ENCODE measurements at regions not wholly inside any gene's neighbourhood (a gene's known extent, or its start where the extent isn't known, plus 50 kb on each side); places are given as distances from the start of the nearest gene placed in this dataset.

- no peaks in the 10 kb centered on the region for H3K23me2 ChIP-seq (ENCODE audit: insufficient read length, low read depth, low read length, poor library complexity, severe bottlenecking)
- no peak overlapping the region for H2BK15ac ChIP-seq (ENCODE audit: low read depth, low read length)
- no peak overlapping the region for H2BK20ac ChIP-seq (ENCODE audit: low read depth, low read length, poor library complexity, severe bottlenecking)
- no peak overlapping the region for H3K18ac ChIP-seq (ENCODE audit: insufficient read length, low read depth, low read length)
- no peak overlapping the region for H3K14ac ChIP-seq (ENCODE audit: insufficient read depth, low read length)
- H3K79me2 ChIP-seq (ENCODE audit: insufficient read depth, low read length), result no peaks in the 10 kb centered on the region
- H3K36me3 Mint-ChIP-seq (ENCODE audit: insufficient read depth in 1 of 3, low read depth in 3 of 3), result peaks cover 0 to 4% (median 2%) of the 10 kb centered on the region in 3 experiments; a peak in 2 of 7 replicates
- H2AFZ ChIP-seq (ENCODE audit: low read length), result no peak overlapping the region
- H3K79me1 ChIP-seq (ENCODE audit: insufficient read depth, low read depth, low read length, poor library complexity, severe bottlenecking), result no peaks in the 10 kb centered on the region
- H2BK120ac ChIP-seq (ENCODE audit: low read depth, low read length, poor library complexity, severe bottlenecking), result no peak overlapping the region
- H3K4me1 Mint-ChIP-seq, result peaks cover 16 to 18% of the 10 kb centered on the region in 2 experiments
- no peak overlapping the region for H4K8ac ChIP-seq (replicated peaks; ENCODE audit: insufficient read length, low read depth, low read length)
- no peak overlapping the region for H3T11ph ChIP-seq (ENCODE audit: low read length)
- no peak overlapping the region for H2AK5ac ChIP-seq (ENCODE audit: insufficient read length, low read length)
- H3K27me3 ChIP-seq (ENCODE audit: insufficient read depth, low read length), result no peaks in the 10 kb centered on the region
- H4K5ac ChIP-seq (ENCODE audit: insufficient read length, low read depth, low read length), result no peak overlapping the region
- H2BK5ac ChIP-seq (ENCODE audit: insufficient read length, low read length), result no peak overlapping the region
- H3K4me2 ChIP-seq (ENCODE audit: insufficient read depth, insufficient read length, low read length), result no peak overlapping the region
- no peak overlapping the region for H4K91ac ChIP-seq (ENCODE audit: insufficient read length, low read depth, low read length)
- H3K23ac ChIP-seq (ENCODE audit: insufficient read length, low read depth, low read length), result no peak overlapping the region
- no peak overlapping the region for H3K4me3 Mint-ChIP-seq
- no peak overlapping the region for H3K4ac ChIP-seq (ENCODE audit: low read depth, low read length)
- no peak for TF ChIP-seq CTCF (conservative IDR thresholded peaks at IDR 0.05)
- H4K20me1 ChIP-seq (ENCODE audit: control insufficient read depth, insufficient read depth, insufficient read length), result no peaks in the 10 kb centered on the region
- no peak overlapping the region for H3K9ac ChIP-seq (ENCODE audit: extremely low read depth, insufficient read length, low read length)
- H3K4me1 ChIP-seq (ENCODE audit: insufficient read depth, low read length), result no peaks in the 10 kb centered on the region; the same call in 1 of the 2 replicates
- no peaks in the 10 kb centered on the region for H3K27me3 Mint-ChIP-seq (ENCODE audit: low read depth)
- no CpG with 5 or more reads among the region's 4 CpGs for WGBS (ENCODE audit: extremely low coverage, insufficient read length, low lambda C conversion rate)
- H3K56ac ChIP-seq (ENCODE audit: insufficient read length, low read depth, low read length), result no peak overlapping the region
- no peak overlapping the region for H2BK12ac ChIP-seq (ENCODE audit: insufficient read length, low read depth, low read length)
- no peak overlapping the region for H3K27ac ChIP-seq (ENCODE audit: insufficient read length, low read depth, low read length)
- H3K9me3 Mint-ChIP-seq, result peaks cover 3 to 7% of the 10 kb centered on the region in 2 experiments
- H3K9me3 ChIP-seq (ENCODE audit: control insufficient read depth, low read depth, low read length), result no peaks in the 10 kb centered on the region
- no peak for DNase-seq
- H3K27ac Mint-ChIP-seq, result peak overlapping the region in 1 of 3 experiments; percentile 68; a peak in 1 of 7 replicates
Observed at GRCh38 chr6:15849395-15849794, 186.6 kb upstream of the DTNBP1 start.
